Adrenal gland (tissue), 5 donors: ENCODE measurements at regions not wholly inside any gene's neighbourhood (a gene's known extent, or its start where the extent isn't known, plus 50 kb on each side); places are given as distances from the start of the nearest gene placed in this dataset.

Experiments
- POLR2A ChIP-seq, 2 donors: fragments of 450-650 bp; IDR thresholded peaks; one replicate each; pipeline ENCODE4 v1.6.1; 2017; ENCODE audit warnings: antibody characterized with exemption in 2 of 2, mild to moderate bottlenecking in 2 of 2, moderate library complexity in 1 of 2
- TF ChIP-seq, protein P1 (sequence below), 6 experiments: fragments of 450-650 bp in 4 of 6; fragments of 200-600 bp in 2 of 6; sonication (generic) in 1 of 6; IDR thresholded peaks; 1 replicate in 5 of 6; 2 replicates in 1 of 6; pipeline versions ENCODE4 v1.5.1 to v1.8.0; 2016 to 2021; ENCODE audit warnings: antibody characterized with exemption in 6 of 6, mild to moderate bottlenecking in 2 of 6, moderate library complexity in 1 of 6
- donor health status: DM: no; HTN: no; CAD: no.

DNA sequence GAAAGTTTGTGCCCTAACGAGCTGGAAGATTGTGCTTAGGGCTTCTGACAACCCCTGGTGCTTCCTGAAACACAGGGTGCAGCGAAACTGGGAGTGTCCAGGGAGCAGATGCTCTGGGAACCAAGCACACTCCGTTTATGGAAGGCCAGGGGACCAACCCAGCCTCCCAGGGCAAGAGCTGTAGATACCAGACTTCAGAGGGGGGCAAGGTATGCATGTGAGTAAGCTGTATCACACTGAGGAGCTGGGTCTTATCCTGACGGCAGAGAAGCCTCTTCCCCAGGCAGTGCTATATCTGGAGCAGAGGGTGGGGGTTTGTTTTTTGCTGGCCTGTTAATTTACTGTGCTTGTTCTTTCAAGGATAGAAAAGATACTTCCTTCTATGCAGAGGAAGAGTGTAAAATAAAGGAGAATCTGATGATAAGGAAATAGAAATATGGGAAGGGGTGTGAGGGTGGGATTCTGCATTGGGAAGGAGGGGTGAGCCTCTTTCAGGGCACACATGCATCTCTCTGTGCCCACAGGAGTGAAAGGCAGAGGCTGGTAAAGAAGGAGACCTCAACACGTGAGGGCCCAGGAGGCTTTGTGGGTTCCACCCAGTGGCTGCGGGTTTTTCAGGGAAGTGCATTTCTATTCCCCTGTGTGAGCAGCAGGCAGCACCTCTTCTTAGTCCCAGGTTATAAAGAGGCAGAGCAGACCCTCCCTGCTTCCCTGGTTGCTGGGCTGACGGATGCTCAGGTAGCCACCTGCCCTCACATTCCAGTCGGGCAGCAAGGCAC lies 314.1 kb downstream of the TCERG1L start:
- TF ChIP-seq, protein P1, sequence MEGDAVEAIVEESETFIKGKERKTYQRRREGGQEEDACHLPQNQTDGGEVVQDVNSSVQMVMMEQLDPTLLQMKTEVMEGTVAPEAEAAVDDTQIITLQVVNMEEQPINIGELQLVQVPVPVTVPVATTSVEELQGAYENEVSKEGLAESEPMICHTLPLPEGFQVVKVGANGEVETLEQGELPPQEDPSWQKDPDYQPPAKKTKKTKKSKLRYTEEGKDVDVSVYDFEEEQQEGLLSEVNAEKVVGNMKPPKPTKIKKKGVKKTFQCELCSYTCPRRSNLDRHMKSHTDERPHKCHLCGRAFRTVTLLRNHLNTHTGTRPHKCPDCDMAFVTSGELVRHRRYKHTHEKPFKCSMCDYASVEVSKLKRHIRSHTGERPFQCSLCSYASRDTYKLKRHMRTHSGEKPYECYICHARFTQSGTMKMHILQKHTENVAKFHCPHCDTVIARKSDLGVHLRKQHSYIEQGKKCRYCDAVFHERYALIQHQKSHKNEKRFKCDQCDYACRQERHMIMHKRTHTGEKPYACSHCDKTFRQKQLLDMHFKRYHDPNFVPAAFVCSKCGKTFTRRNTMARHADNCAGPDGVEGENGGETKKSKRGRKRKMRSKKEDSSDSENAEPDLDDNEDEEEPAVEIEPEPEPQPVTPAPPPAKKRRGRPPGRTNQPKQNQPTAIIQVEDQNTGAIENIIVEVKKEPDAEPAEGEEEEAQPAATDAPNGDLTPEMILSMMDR (IDR thresholded peaks at IDR 0.05) = no peak
- no peak for TF ChIP-seq POLR2A (IDR thresholded peaks at IDR 0.05)
